Progenitor cell of endocrine pancreas (in vitro differentiated cells): ENCODE measurements at regions not wholly inside any gene's neighbourhood (a gene's known extent, or its start where the extent isn't known, plus 50 kb on each side); places are given as distances from the start of the nearest gene placed in this dataset.

Experiments used
- DNase-seq: peaks from one replicate; pipeline ENCODE4 v3.0.0; 2021; ENCODE audit warnings: low spot score; ENCODE audit not compliant: unreplicated experiment
- H3K27ac Mint-ChIP-seq: 2 replicates; pipeline ENCODE4 v1.8.0; 2021; ENCODE audit warnings: mild to moderate bottlenecking, moderate library complexity, mixed read lengths
- H3K27me3 Mint-ChIP-seq: 2 replicates; pipeline ENCODE4 v1.8.0; 2021; ENCODE audit warnings: mixed read lengths
- H3K36me3 Mint-ChIP-seq: 2 replicates; pipeline ENCODE4 v1.8.0; 2022; ENCODE audit warnings: mixed read lengths; ENCODE audit not compliant: insufficient read depth
- H3K4me1 Mint-ChIP-seq: 2 replicates; pipeline ENCODE4 v1.8.0; 2021; ENCODE audit warnings: low read depth, mixed read lengths
- H3K4me3 Mint-ChIP-seq: 2 replicates; pipeline ENCODE4 v1.8.0; 2021; ENCODE audit warnings: low read depth, mild to moderate bottlenecking, moderate library complexity, mixed read lengths
- H3K9me3 Mint-ChIP-seq: 2 replicates; pipeline ENCODE4 v1.8.0; 2021; ENCODE audit warnings: low read depth, mixed read lengths
- CTCF ChIP-seq: fragments of 200-600 bp; sonication (generic); IDR thresholded peaks from one replicate; pipeline ENCODE4 v1.5.0; 2021; ENCODE audit warnings: antibody characterized with exemption, mild to moderate bottlenecking; ENCODE audit not compliant: unreplicated experiment

GRCh38 chr1:47699492-47700235 is 261.8 kb downstream of the FOXD2 start:
- TF ChIP-seq CTCF, result no peak
- Mint-ChIP-seq H3K4me3 (no peak overlapping the region), H3K9me3 (no peaks in the 10 kb centered on the region), H3K27ac (no peak overlapping the region), H3K27me3 (peaks cover 35% of the 10 kb centered on the region), H3K4me1 (peaks cover 15% of the 10 kb centered on the region), H3K36me3 (no peaks in the 10 kb centered on the region)
- DNase-seq, result no peak

GRCh38 chr1:47701283-47701682 is 263.4 kb downstream of the FOXD2 start:
- Mint-ChIP-seq H3K27me3 (peaks cover 49% of the 10 kb centered on the region), H3K4me1 (peaks cover 15% of the 10 kb centered on the region)

GRCh38 chr1:47701741-47702515 is 264.1 kb downstream of the FOXD2 start:
- H3K27me3 Mint-ChIP-seq, result peaks cover 53% of the 10 kb centered on the region
- no peak for DNase-seq
- H3K4me3 Mint-ChIP-seq, result no peak overlapping the region
- H3K4me1 Mint-ChIP-seq, result peaks cover 10% of the 10 kb centered on the region
- TF ChIP-seq CTCF, result no peak
- no peak overlapping the region for H3K27ac Mint-ChIP-seq
- H3K36me3 Mint-ChIP-seq, result no peaks in the 10 kb centered on the region
- H3K9me3 Mint-ChIP-seq, result no peaks in the 10 kb centered on the region

More at GRCh38 chr1:47701283-47701682, 263.4 kb downstream of the FOXD2 start:
- H3K4me3 Mint-ChIP-seq, result no peak overlapping the region
- H3K9me3 Mint-ChIP-seq, result no peaks in the 10 kb centered on the region
- H3K36me3 Mint-ChIP-seq, result no peaks in the 10 kb centered on the region
- no peak for TF ChIP-seq CTCF
- DNase-seq, result no peak
- no peak overlapping the region for H3K27ac Mint-ChIP-seq

- no peak overlapping the region for H3K27ac Mint-ChIP-seq
- no peaks in the 10 kb centered on the region for H3K36me3 Mint-ChIP-seq
Measured at GRCh38 chr1:47703156-47703825, 265.4 kb downstream of the FOXD2 start.

More at GRCh38 chr1:47703156-47703825, 265.4 kb downstream of the FOXD2 start:
- DNase-seq, result no peak
- Mint-ChIP-seq H3K4me1 (peaks cover 3% of the 10 kb centered on the region), H3K4me3 (no peak overlapping the region), H3K27me3 (peaks cover 64% of the 10 kb centered on the region), H3K9me3 (no peaks in the 10 kb centered on the region)
- no peak for TF ChIP-seq CTCF
